CD14-positive monocyte (primary cell): ENCODE measurements at regions not wholly inside any gene's neighbourhood (a gene's known extent, or its start where the extent isn't known, plus 50 kb on each side); places are given as distances from the start of the nearest gene placed in this dataset.

ENCODE experiments used
- DNase-seq, 3 donors: peaks; one replicate each; pipeline ENCODE4 v3.0.0-alpha.2; 2011 to 2022
- H2AFZ ChIP-seq: 2 replicates; pipeline ENCODE4 v1.6.0; 2012; ENCODE audit warnings: mild to moderate bottlenecking, low read depth, low read length, inconsistent platforms; ENCODE audit not compliant: insufficient read depth, poor library complexity, severe bottlenecking
- H3K27ac ChIP-seq, 2 donors: 1 replicate in 1 of 2; 2 replicates in 1 of 2; pipeline ENCODE4 v1.5.1; 2012 to 2013; ENCODE audit warnings: low read length in 2 of 2, control low read depth in 1 of 2, inconsistent platforms in 1 of 2, low read depth in 1 of 2, mild to moderate bottlenecking in 1 of 2
- H3K27me3 ChIP-seq, 2 donors: one replicate each; pipeline versions ENCODE4 v1.6.0 to v1.6.1; 2011 to 2013; ENCODE audit warnings: low read length in 2 of 2; ENCODE audit not compliant: control insufficient read depth in 2 of 2, insufficient read depth in 2 of 2
- H3K36me3 ChIP-seq, 2 donors: replicated peaks in 1 of 2; 1 replicate in 1 of 2; 2 replicates in 1 of 2; pipeline versions ENCODE4 v1.5.1 to v1.6.1; 2012 to 2013; ENCODE audit warnings: low read length in 2 of 2, control low read depth in 1 of 2, inconsistent platforms in 1 of 2, mild to moderate bottlenecking in 1 of 2; ENCODE audit not compliant: insufficient read depth in 2 of 2, control insufficient read depth in 1 of 2
- H3K4me1 ChIP-seq, 2 donors: 1 replicate in 1 of 2; 2 replicates in 1 of 2; pipeline versions ENCODE4 v1.5.1 to v1.6.1; 2012 to 2013; ENCODE audit warnings: low read length in 2 of 2, control low read depth in 1 of 2, inconsistent platforms in 1 of 2, mild to moderate bottlenecking in 1 of 2, moderate library complexity in 1 of 2; ENCODE audit not compliant: insufficient read depth in 2 of 2, control insufficient read depth in 1 of 2
- H3K4me2 ChIP-seq: replicated peaks from 2 replicates; pipeline ENCODE3; 2012; ENCODE audit warnings: low read length, moderate library complexity, mild to moderate bottlenecking; ENCODE audit not compliant: poor library complexity, severe bottlenecking; ENCODE audit errors: extremely low read depth
- H3K4me3 ChIP-seq, 3 experiments: fragments of 200-600 bp in 1 of 3; sonication (generic) in 1 of 3; replicated peaks in 1 of 3; 1 replicate in 2 of 3; 2 replicates in 1 of 3; pipeline ENCODE4 v1.5.1; 2011 to 2013; ENCODE audit warnings: low read length in 3 of 3, mild to moderate bottlenecking in 3 of 3, control low read depth in 2 of 3, low read depth in 2 of 3, inconsistent platforms in 1 of 3, moderate library complexity in 1 of 3
- H3K79me2 ChIP-seq: 2 replicates; pipeline ENCODE4 v1.6.0; 2012; ENCODE audit warnings: mild to moderate bottlenecking, control low read depth, inconsistent platforms, low read length, moderate library complexity; ENCODE audit not compliant: insufficient read depth
- H3K9ac ChIP-seq: 2 replicates; pipeline ENCODE4 v1.6.0; 2017; ENCODE audit warnings: low read length, mild to moderate bottlenecking; ENCODE audit not compliant: insufficient read depth, poor library complexity, severe bottlenecking
- H3K9me3 ChIP-seq, 2 donors: replicated peaks in 1 of 2; 1 replicate in 1 of 2; 2 replicates in 1 of 2; pipeline versions ENCODE4 v1.5.1 to v1.6.1; 2012 to 2013; ENCODE audit warnings: low read length in 2 of 2, control low read depth in 1 of 2; ENCODE audit not compliant: control insufficient read depth in 1 of 2, insufficient read depth in 1 of 2
- H4K20me1 ChIP-seq: 2 replicates; pipeline ENCODE4 v1.6.0; 2012; ENCODE audit warnings: mild to moderate bottlenecking, low read length, control low read depth, moderate library complexity; ENCODE audit not compliant: insufficient read depth
- H3K27ac Mint-ChIP-seq, 7 donors: one replicate each; pipeline ENCODE4 v1.8.0; 2020; ENCODE audit warnings: mild to moderate bottlenecking in 7 of 7, mixed read lengths in 7 of 7, moderate library complexity in 6 of 7, inconsistent platforms in 2 of 7
- H3K27me3 Mint-ChIP-seq, 3 donors: one replicate each; pipeline ENCODE4 v1.8.0; 2021 to 2022; ENCODE audit warnings: low read depth in 3 of 3, mild to moderate bottlenecking in 3 of 3, mixed read lengths in 3 of 3, moderate library complexity in 3 of 3, inconsistent platforms in 1 of 3
- H3K36me3 Mint-ChIP-seq, 2 donors: one replicate each; pipeline ENCODE4 v1.8.0; 2020; ENCODE audit warnings: mixed read lengths in 2 of 2, inconsistent platforms in 1 of 2, mild to moderate bottlenecking in 1 of 2
- H3K4me1 Mint-ChIP-seq: one replicate; pipeline ENCODE4 v1.8.0; 2020; ENCODE audit warnings: mild to moderate bottlenecking, mixed read lengths
- H3K4me3 Mint-ChIP-seq, 2 donors: one replicate each; pipeline ENCODE4 v1.8.0; 2020; ENCODE audit warnings: mild to moderate bottlenecking in 2 of 2, mixed read lengths in 2 of 2, moderate library complexity in 1 of 2
- H3K9me3 Mint-ChIP-seq, 7 donors: one replicate each; pipeline ENCODE4 v1.8.0; 2020 to 2022; ENCODE audit warnings: mixed read lengths in 7 of 7, mild to moderate bottlenecking in 6 of 7, moderate library complexity in 6 of 7, inconsistent platforms in 2 of 7
- CTCF ChIP-seq: fragments of 200-600 bp; IDR thresholded peaks from one replicate; pipeline ENCODE4 v1.8.0; 2022; ENCODE audit warnings: antibody characterized with exemption, mild to moderate bottlenecking
- WGBS: methylation state at CpG from one replicate; pipeline ENCODE4 v1.1.5; 2013; ENCODE audit warnings: missing lambda C conversion rate; ENCODE audit not compliant: insufficient coverage; 5-methylcytosine and 5-hydroxymethylcytosine counted together
- intact Hi-C, 2 donors: fragments of 100-400 bp; cut with micrococcal nuclease; formaldehyde crosslinking; loops; one replicate each; pipeline versions ENCODE4 v1.15.0 to v1.15.1; 2023

DNA sequence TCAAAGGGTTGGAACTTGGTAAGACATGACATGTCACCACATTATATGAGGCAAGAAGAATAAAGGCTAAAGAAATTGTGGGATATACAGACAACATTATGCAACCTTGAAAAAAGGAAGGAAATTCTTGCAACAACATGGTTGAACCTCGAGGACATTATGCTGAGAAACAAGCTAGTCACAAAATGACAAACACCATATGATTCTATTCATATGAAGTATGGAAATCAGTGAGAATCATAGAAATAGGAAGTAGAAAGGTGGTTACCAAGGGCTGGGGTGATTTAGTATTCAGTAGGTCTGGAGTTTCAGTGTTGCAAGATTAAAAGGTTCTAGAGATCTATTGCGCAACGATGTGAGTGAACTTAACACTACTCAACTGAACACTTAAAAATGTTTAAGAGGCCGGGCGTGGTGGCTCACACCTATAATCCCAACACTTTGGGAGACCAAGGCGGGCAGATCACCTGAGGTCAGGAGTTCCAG is 126.9 kb upstream of the TBX20 start:
- Histone ChIP-seq H3K4me2 (no peak overlapping the region), H3K27me3 (no peaks in the 10 kb centered on the region), H3K4me3 (no peak overlapping the region), H3K4me1 (peaks cover 7 to 13% of the 10 kb centered on the region in 2 donors), H3K9ac (no peak overlapping the region), H2AFZ (no peak overlapping the region), H3K79me2 (no peaks in the 10 kb centered on the region), H4K20me1 (no peaks in the 10 kb centered on the region), H3K36me3 (no peaks in the 10 kb centered on the region), H3K27ac (peak overlapping the region; percentile 53 to 73), H3K9me3 (peaks cover 14 to 16% of the 10 kb centered on the region in 2 donors)
- Mint-ChIP-seq H3K27me3 (peaks cover 2 to 4% (median 2%) of the 10 kb centered on the region in 3 donors), H3K4me3 (no peak overlapping the region), H3K4me1 (peaks cover 19% of the 10 kb centered on the region), H3K36me3 (no peaks in the 10 kb centered on the region), H3K9me3 (peaks cover 5 to 25% (median 13%) of the 10 kb centered on the region in 7 donors), H3K27ac (peak overlapping the region; percentile 82 to 95 (median 92))
- intact Hi-C loops: no loop called here
- 59% methylated on average over 3 of the region's 6 CpGs for WGBS
- no peak for TF ChIP-seq CTCF
- peak; percentile 58 to 82 (median 68) for DNase-seq

- H3K27ac ChIP-seq: no peak overlapping the region
- intact Hi-C loops: no loop called here
- H3K4me3 ChIP-seq: no peak overlapping the region
- no peaks in the 10 kb centered on the region for H4K20me1 ChIP-seq
- Mint-ChIP-seq H3K27ac (peak overlapping the region in 6 of 7 donors; percentile 58 to 90 (median 78)), H3K4me3 (peak overlapping the region in 1 of 2 donors; percentile 36), H3K4me1 (peaks cover 14% of the 10 kb centered on the region), H3K27me3 (peaks cover 2 to 4% (median 3%) of the 10 kb centered on the region in 3 donors), H3K36me3 (no peaks in the 10 kb centered on the region), H3K9me3 (peaks cover 8 to 34% (median 16%) of the 10 kb centered on the region in 7 donors)
- H3K9me3 ChIP-seq: peaks cover 14 to 22% of the 10 kb centered on the region in 2 donors
- H3K79me2 ChIP-seq: no peaks in the 10 kb centered on the region
- peak; percentile 2 to 49 (median 7) for DNase-seq
- WGBS: 65% methylated on average over 2 of the region's 3 CpGs
- peaks cover 7 to 13% of the 10 kb centered on the region in 2 donors for H3K4me1 ChIP-seq
- no peak overlapping the region for H3K4me2 ChIP-seq
- H3K36me3 ChIP-seq: no peaks in the 10 kb centered on the region
- no peak overlapping the region for H3K9ac ChIP-seq
- TF ChIP-seq CTCF: no peak
- H3K27me3 ChIP-seq: no peaks in the 10 kb centered on the region
- H2AFZ ChIP-seq: no peak overlapping the region
Observed at GRCh38 chr7:35379481-35379880, 125.6 kb upstream of the TBX20 start.
